Caco-2 (cell line): ENCODE measurements at regions not wholly inside any gene's neighbourhood (a gene's known extent, or its start where the extent isn't known, plus 50 kb on each side); places are given as distances from the start of the nearest gene placed in this dataset.

ENCODE experiments used
- BruUV-seq: library from RNA; stranded (reverse); fragments of 400-500 nt; replicated peaks from 2 replicates; lab custom pipeline; 2021; lab: Mats Ljungman, UMichigan
- CTCF ChIA-PET: fragments of 300-600 bp; sonication (Branson Sonifier 250); formaldehyde crosslinking; loops from one replicate; lab custom pipeline; 2022; ENCODE audit warnings: antibody characterized with exemption; lab: Charles Lee
- POLR2A ChIA-PET: fragments of 300-600 bp; sonication (Branson Sonifier 250); formaldehyde crosslinking; loops from one replicate; lab custom pipeline; 2022; ENCODE audit warnings: antibody characterized with exemption; lab: Charles Lee
- DNase-seq, 2 experiments: peaks; one replicate each; pipeline versions ENCODE4 v3.0.0 to v3.0.0-alpha.2; 2020 to 2022
- H3K27me3 ChIP-seq: replicated peaks from 2 replicates; pipeline ENCODE4 v1.6.0; 2011; ENCODE audit warnings: low read length; ENCODE audit not compliant: control insufficient read depth, insufficient read depth
- H3K36me3 ChIP-seq: 2 replicates; pipeline ENCODE4 v1.5.1; 2011; ENCODE audit warnings: low read length; ENCODE audit not compliant: control insufficient read depth, insufficient read depth
- H3K4me1 ChIP-seq: fragments of 250-450 bp; sonication (Bioruptor Pico); 2 replicates; pipeline ENCODE4 v1.5.1; 2020; ENCODE audit warnings: mild to moderate bottlenecking
- H3K4me3 ChIP-seq: 2 replicates; pipeline ENCODE4 v1.5.1; 2011; ENCODE audit warnings: low read depth, mild to moderate bottlenecking, control low read depth, low read length
- H3K9me3 ChIP-seq: fragments of 250-450 bp; sonication (Bioruptor Pico); 2 replicates; pipeline ENCODE4 v1.5.1; 2020; ENCODE audit warnings: mild to moderate bottlenecking, moderate library complexity
- H3K27ac Mint-ChIP-seq: one replicate; pipeline ENCODE4 v1.8.0; 2022; ENCODE audit warnings: mixed read lengths; ENCODE audit not compliant: unreplicated experiment
- H3K27me3 Mint-ChIP-seq: one replicate; pipeline ENCODE4 v1.8.0; 2022; ENCODE audit warnings: mixed read lengths; ENCODE audit not compliant: insufficient read depth, unreplicated experiment
- H3K36me3 Mint-ChIP-seq: one replicate; pipeline ENCODE4 v1.8.0; 2022; ENCODE audit warnings: mild to moderate bottlenecking, mixed read lengths; ENCODE audit not compliant: insufficient read depth, unreplicated experiment
- H3K4me1 Mint-ChIP-seq: one replicate; pipeline ENCODE4 v1.8.0; 2022; ENCODE audit warnings: low read depth, mixed read lengths; ENCODE audit not compliant: unreplicated experiment
- H3K4me3 Mint-ChIP-seq: one replicate; pipeline ENCODE4 v1.8.0; 2022; ENCODE audit warnings: mild to moderate bottlenecking, moderate library complexity, mixed read lengths; ENCODE audit not compliant: unreplicated experiment
- H3K9me3 Mint-ChIP-seq: one replicate; pipeline ENCODE4 v1.8.0; 2022; ENCODE audit warnings: mixed read lengths; ENCODE audit not compliant: unreplicated experiment
- CTCF ChIP-seq, 2 experiments: fragments of 200-600 bp in 1 of 2; IDR thresholded peaks; 1 replicate in 1 of 2; 2 replicates in 1 of 2; pipeline versions ENCODE4 v1.5.1 to v1.8.0; 2011 to 2022; ENCODE audit warnings: antibody characterized with exemption in 1 of 2, control low read depth in 1 of 2, inconsistent platforms in 1 of 2, low read depth in 1 of 2, low read length in 1 of 2, mild to moderate bottlenecking in 1 of 2, moderate library complexity in 1 of 2; ENCODE audit not compliant: insufficient read depth in 1 of 2, severe bottlenecking in 1 of 2, unreplicated experiment in 1 of 2
- intact Hi-C: fragments of 100-400 bp; cut with micrococcal nuclease; formaldehyde crosslinking; loops from one replicate; pipeline ENCODE4 v1.10.0; 2022; ENCODE audit not compliant: unreplicated experiment

DNA sequence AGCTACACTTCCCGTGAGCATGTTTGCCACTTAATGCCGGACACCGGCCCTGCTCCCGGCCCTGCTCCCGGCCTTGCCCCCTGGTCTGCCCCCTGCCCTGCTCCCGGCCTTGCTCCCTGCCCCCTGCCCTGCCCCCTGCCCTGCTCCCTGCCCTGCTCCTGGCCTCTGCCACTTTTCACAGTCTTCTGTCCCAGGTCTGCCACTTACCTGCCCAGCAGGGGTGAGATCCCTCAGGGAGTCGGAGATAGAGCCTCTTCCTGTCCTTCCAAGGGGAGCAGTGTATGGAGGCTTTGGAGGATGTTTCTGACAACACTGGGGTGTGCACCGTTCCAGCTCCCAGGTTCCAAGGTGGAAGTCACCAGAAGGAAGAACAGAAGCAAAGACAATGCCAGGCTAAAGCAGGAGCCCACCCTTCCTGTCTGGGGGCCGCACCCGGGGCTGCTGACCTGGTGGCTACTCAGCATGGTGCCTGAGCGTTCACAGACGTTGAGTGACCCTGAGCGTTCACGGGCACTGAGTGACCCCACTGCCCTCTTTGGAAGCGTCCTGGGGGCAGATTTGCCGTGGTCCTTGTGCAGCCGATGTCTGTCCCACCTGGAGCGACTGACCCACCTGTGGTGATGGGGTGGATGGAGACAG lies 199.8 kb downstream of the DLL1 start:
- Histone ChIP-seq H3K36me3 (no peaks in the 10 kb centered on the region), H3K4me3 (no peak overlapping the region), H3K4me1 (no peaks in the 10 kb centered on the region), H3K9me3 (no peaks in the 10 kb centered on the region), H3K27me3 (no peaks in the 10 kb centered on the region)
- ChIA-PET POLR2A (no interaction called here), CTCF (no interaction called here)
- Mint-ChIP-seq H3K36me3 (peaks cover 6% of the 10 kb centered on the region), H3K27ac (no peak overlapping the region), H3K4me3 (no peak overlapping the region), H3K9me3 (no peaks in the 10 kb centered on the region), H3K4me1 (peaks cover 2% of the 10 kb centered on the region), H3K27me3 (no peaks in the 10 kb centered on the region)
- DNase-seq = peak in 1 of 2 experiments; percentile 9
- intact Hi-C loops = no loop called here
- no TSS peak for BruUV-seq
- TF ChIP-seq CTCF (IDR thresholded peaks at IDR 0.05; ENCODE audit: insufficient read depth in 1 of 2, low read depth in 1 of 2, low read length in 1 of 2, severe bottlenecking in 1 of 2, unreplicated experiment in 1 of 2) = no peak

- peaks cover 2% of the 10 kb centered on the region for H3K4me1 Mint-ChIP-seq
- no peak overlapping the region for H3K4me3 ChIP-seq
- H3K36me3 Mint-ChIP-seq = peaks cover 6% of the 10 kb centered on the region
- POLR2A ChIA-PET = no interaction called here
- H3K36me3 ChIP-seq = no peaks in the 10 kb centered on the region
- H3K27me3 Mint-ChIP-seq = no peaks in the 10 kb centered on the region
- no peaks in the 10 kb centered on the region for H3K9me3 Mint-ChIP-seq
- BruUV-seq = no TSS peak
- H3K27ac Mint-ChIP-seq = no peak overlapping the region
- CTCF ChIA-PET = no interaction called here
- H3K4me1 ChIP-seq = no peaks in the 10 kb centered on the region
- intact Hi-C loops = no loop called here
- no peak for TF ChIP-seq CTCF (IDR thresholded peaks at IDR 0.05; ENCODE audit: insufficient read depth in 1 of 2, low read depth in 1 of 2, low read length in 1 of 2, severe bottlenecking in 1 of 2, unreplicated experiment in 1 of 2)
- DNase-seq = no peak
- no peaks in the 10 kb centered on the region for H3K9me3 ChIP-seq
- H3K4me3 Mint-ChIP-seq = no peak overlapping the region
- no peaks in the 10 kb centered on the region for H3K27me3 ChIP-seq
These were observed 200.3 kb downstream of the DLL1 start for GRCh38 chr6:170090561-170090960.

DNA sequence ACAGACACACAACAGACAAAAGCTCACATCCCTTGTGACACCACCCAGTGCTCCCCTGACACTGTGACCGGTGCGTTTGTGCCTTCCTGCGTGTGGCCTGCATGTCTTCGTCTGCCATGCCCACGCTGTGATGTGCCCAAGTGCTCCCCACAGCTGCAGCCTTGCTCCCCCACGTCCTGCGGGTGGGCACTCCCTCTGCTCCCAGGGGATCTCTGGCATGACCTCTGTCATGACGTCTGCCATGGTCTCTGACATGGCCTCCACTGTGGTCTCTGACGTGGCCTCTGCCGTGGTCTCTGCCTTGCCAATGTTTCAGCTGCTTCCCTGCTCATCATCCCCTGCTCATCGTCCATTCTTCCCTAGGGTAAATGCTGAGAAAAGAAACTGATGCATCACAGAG lies 200.9 kb downstream of the DLL1 start:
- no peaks in the 10 kb centered on the region for H3K9me3 ChIP-seq
- H3K27me3 ChIP-seq = no peaks in the 10 kb centered on the region
- H3K27ac Mint-ChIP-seq = no peak overlapping the region
- intact Hi-C loops = no loop called here
- H3K4me3 Mint-ChIP-seq = no peak overlapping the region
- ChIA-PET CTCF (no interaction called here), POLR2A (no interaction called here)
- peaks cover 6% of the 10 kb centered on the region for H3K36me3 Mint-ChIP-seq
- peak in 1 of 2 experiments; percentile 15 for DNase-seq
- no peaks in the 10 kb centered on the region for H3K4me1 ChIP-seq
- H3K9me3 Mint-ChIP-seq = no peaks in the 10 kb centered on the region
- no peaks in the 10 kb centered on the region for H3K36me3 ChIP-seq
- no TSS peak for BruUV-seq
- no peak for TF ChIP-seq CTCF (IDR thresholded peaks at IDR 0.05; ENCODE audit: insufficient read depth in 1 of 2, low read depth in 1 of 2, low read length in 1 of 2, severe bottlenecking in 1 of 2, unreplicated experiment in 1 of 2)
- H3K27me3 Mint-ChIP-seq = no peaks in the 10 kb centered on the region
- peaks cover 8% of the 10 kb centered on the region for H3K4me1 Mint-ChIP-seq
- H3K4me3 ChIP-seq = no peak overlapping the region
